ENCODE measurements at regions not wholly inside any gene's neighbourhood (a gene's known extent, or its start where the extent isn't known, plus 50 kb on each side); places are given as distances from the start of the nearest gene placed in this dataset.

GRCh38 chr2:53500181-53500580, 267.4 kb upstream of the CHAC2 start:
- H2AFZ ChIP-seq (ENCODE audit: control insufficient read depth, low read length): no peak overlapping the region
- no peaks in the 10 kb centered on the region for H3K79me2 ChIP-seq (ENCODE audit: control insufficient read depth, insufficient read depth, low read length)
- FAIRE-seq (no peak), DNase-seq (ENCODE audit: low read depth, low spot score) (no peak)
- H3K36me3 ChIP-seq (ENCODE audit: control insufficient read depth in 2 of 2, extremely low read depth in 1 of 2, insufficient read depth in 2 of 2, low read length in 2 of 2): no peaks in the 10 kb centered on the region
- H3K4me1 ChIP-seq (ENCODE audit: control insufficient read depth, extremely low read depth, insufficient read depth, low read length): no peaks in the 10 kb centered on the region
- H3K4me2 ChIP-seq (ENCODE audit: control insufficient read depth, extremely low read depth, insufficient read depth, low read depth, low read length): no peak overlapping the region
- H3K27me3 ChIP-seq (ENCODE audit: control insufficient read depth, extremely low read depth, insufficient read depth, low read length): no peaks in the 10 kb centered on the region
- no peak overlapping the region for H3K9ac ChIP-seq (ENCODE audit: control insufficient read depth, extremely low read depth, insufficient read depth, low read length)
- no peaks in the 10 kb centered on the region for H4K20me1 ChIP-seq (ENCODE audit: control insufficient read depth, extremely low read depth, insufficient read depth, low read length)
- no peak overlapping the region for H3K27ac ChIP-seq (ENCODE audit: control insufficient read depth, insufficient read depth, low read length)
- TF ChIP-seq EZH2 (IDR thresholded peaks at IDR 0.05; ENCODE audit: low read length) (no peak), CTCF (optimal IDR thresholded peaks at IDR 0.05 in 1 of 3, IDR thresholded peaks at IDR 0.05 in 1 of 3, conservative IDR thresholded peaks at IDR 0.05 in 1 of 3; ENCODE audit: extremely low read depth in 1 of 3, insufficient read depth in 2 of 3, low read length in 3 of 3) (no peak)
- dilution Hi-C loops (cut with MboI; ENCODE audit: extremely low pct_ligation_motif_present, low sequenced_read_pairs): no loop called here
- no peaks in the 10 kb centered on the region for H3K9me1 ChIP-seq (ENCODE audit: control insufficient read depth, extremely low read depth, insufficient read depth, low read length)
- no peak overlapping the region for H3K4me3 ChIP-seq (ENCODE audit: control insufficient read depth in 2 of 3, extremely low read depth in 1 of 3, insufficient read depth in 2 of 3, low read depth in 1 of 3, low read length in 3 of 3)
- H3K9me3 ChIP-seq (ENCODE audit: control insufficient read depth, low read depth, low read length): no peaks in the 10 kb centered on the region

- Histone ChIP-seq H3K9me1 (ENCODE audit: control insufficient read depth, extremely low read depth, insufficient read depth, low read length) (no peaks in the 10 kb centered on the region), H3K9me3 (ENCODE audit: control insufficient read depth, low read depth, low read length) (no peaks in the 10 kb centered on the region), H3K27me3 (ENCODE audit: control insufficient read depth, extremely low read depth, insufficient read depth, low read length) (no peaks in the 10 kb centered on the region), H3K4me1 (ENCODE audit: control insufficient read depth, extremely low read depth, insufficient read depth, low read length) (no peaks in the 10 kb centered on the region), H3K36me3 (ENCODE audit: control insufficient read depth in 2 of 2, extremely low read depth in 1 of 2, insufficient read depth in 2 of 2, low read length in 2 of 2) (no peaks in the 10 kb centered on the region), H3K4me3 (ENCODE audit: control insufficient read depth in 2 of 3, extremely low read depth in 1 of 3, insufficient read depth in 2 of 3, low read depth in 1 of 3, low read length in 3 of 3) (no peak overlapping the region), H3K79me2 (ENCODE audit: control insufficient read depth, insufficient read depth, low read length) (no peaks in the 10 kb centered on the region), H4K20me1 (ENCODE audit: control insufficient read depth, extremely low read depth, insufficient read depth, low read length) (no peaks in the 10 kb centered on the region), H3K27ac (ENCODE audit: control insufficient read depth, insufficient read depth, low read length) (no peak overlapping the region), H3K4me2 (ENCODE audit: control insufficient read depth, extremely low read depth, insufficient read depth, low read depth, low read length) (no peak overlapping the region), H3K9ac (ENCODE audit: control insufficient read depth, extremely low read depth, insufficient read depth, low read length) (no peak overlapping the region), H2AFZ (ENCODE audit: control insufficient read depth, low read length) (no peak overlapping the region)
- dilution Hi-C loops (cut with MboI; ENCODE audit: extremely low pct_ligation_motif_present, low sequenced_read_pairs): no loop called here
- no peak for DNase-seq (ENCODE audit: low read depth, low spot score)
- FAIRE-seq: no peak
- TF ChIP-seq CTCF (optimal IDR thresholded peaks at IDR 0.05 in 1 of 3, IDR thresholded peaks at IDR 0.05 in 1 of 3, conservative IDR thresholded peaks at IDR 0.05 in 1 of 3; ENCODE audit: extremely low read depth in 1 of 3, insufficient read depth in 2 of 3, low read length in 3 of 3) (no peak), EZH2 (IDR thresholded peaks at IDR 0.05; ENCODE audit: low read length) (no peak)
Measured at GRCh38 chr2:53498210-53498609, 269.4 kb upstream of the CHAC2 start.
